CD14-positive monocyte (primary cell): ENCODE measurements at regions not wholly inside any gene's neighbourhood (a gene's known extent, or its start where the extent isn't known, plus 50 kb on each side); places are given as distances from the start of the nearest gene placed in this dataset.

Experiments used
- DNase-seq, 3 donors: peaks; one replicate each; pipeline ENCODE4 v3.0.0-alpha.2; 2011 to 2022
- H2AFZ ChIP-seq: 2 replicates; pipeline ENCODE4 v1.6.0; 2012; ENCODE audit warnings: mild to moderate bottlenecking, low read depth, low read length, inconsistent platforms; ENCODE audit not compliant: insufficient read depth, poor library complexity, severe bottlenecking
- H3K27ac ChIP-seq, 2 donors: 1 replicate in 1 of 2; 2 replicates in 1 of 2; pipeline ENCODE4 v1.5.1; 2012 to 2013; ENCODE audit warnings: low read length in 2 of 2, control low read depth in 1 of 2, inconsistent platforms in 1 of 2, low read depth in 1 of 2, mild to moderate bottlenecking in 1 of 2
- H3K27me3 ChIP-seq, 2 donors: one replicate each; pipeline versions ENCODE4 v1.6.0 to v1.6.1; 2011 to 2013; ENCODE audit warnings: low read length in 2 of 2; ENCODE audit not compliant: control insufficient read depth in 2 of 2, insufficient read depth in 2 of 2
- H3K36me3 ChIP-seq, 2 donors: replicated peaks in 1 of 2; 1 replicate in 1 of 2; 2 replicates in 1 of 2; pipeline versions ENCODE4 v1.5.1 to v1.6.1; 2012 to 2013; ENCODE audit warnings: low read length in 2 of 2, control low read depth in 1 of 2, inconsistent platforms in 1 of 2, mild to moderate bottlenecking in 1 of 2; ENCODE audit not compliant: insufficient read depth in 2 of 2, control insufficient read depth in 1 of 2
- H3K4me1 ChIP-seq, 2 donors: 1 replicate in 1 of 2; 2 replicates in 1 of 2; pipeline versions ENCODE4 v1.5.1 to v1.6.1; 2012 to 2013; ENCODE audit warnings: low read length in 2 of 2, control low read depth in 1 of 2, inconsistent platforms in 1 of 2, mild to moderate bottlenecking in 1 of 2, moderate library complexity in 1 of 2; ENCODE audit not compliant: insufficient read depth in 2 of 2, control insufficient read depth in 1 of 2
- H3K4me2 ChIP-seq: replicated peaks from 2 replicates; pipeline ENCODE3; 2012; ENCODE audit warnings: low read length, moderate library complexity, mild to moderate bottlenecking; ENCODE audit not compliant: poor library complexity, severe bottlenecking; ENCODE audit errors: extremely low read depth
- H3K4me3 ChIP-seq, 3 experiments: fragments of 200-600 bp in 1 of 3; sonication (generic) in 1 of 3; replicated peaks in 1 of 3; 1 replicate in 2 of 3; 2 replicates in 1 of 3; pipeline ENCODE4 v1.5.1; 2011 to 2013; ENCODE audit warnings: low read length in 3 of 3, mild to moderate bottlenecking in 3 of 3, control low read depth in 2 of 3, low read depth in 2 of 3, inconsistent platforms in 1 of 3, moderate library complexity in 1 of 3
- H3K79me2 ChIP-seq: 2 replicates; pipeline ENCODE4 v1.6.0; 2012; ENCODE audit warnings: mild to moderate bottlenecking, control low read depth, inconsistent platforms, low read length, moderate library complexity; ENCODE audit not compliant: insufficient read depth
- H3K9ac ChIP-seq: 2 replicates; pipeline ENCODE4 v1.6.0; 2017; ENCODE audit warnings: low read length, mild to moderate bottlenecking; ENCODE audit not compliant: insufficient read depth, poor library complexity, severe bottlenecking
- H3K9me3 ChIP-seq, 2 donors: replicated peaks in 1 of 2; 1 replicate in 1 of 2; 2 replicates in 1 of 2; pipeline versions ENCODE4 v1.5.1 to v1.6.1; 2012 to 2013; ENCODE audit warnings: low read length in 2 of 2, control low read depth in 1 of 2; ENCODE audit not compliant: control insufficient read depth in 1 of 2, insufficient read depth in 1 of 2
- H4K20me1 ChIP-seq: 2 replicates; pipeline ENCODE4 v1.6.0; 2012; ENCODE audit warnings: mild to moderate bottlenecking, low read length, control low read depth, moderate library complexity; ENCODE audit not compliant: insufficient read depth
- H3K27ac Mint-ChIP-seq, 7 donors: one replicate each; pipeline ENCODE4 v1.8.0; 2020; ENCODE audit warnings: mild to moderate bottlenecking in 7 of 7, mixed read lengths in 7 of 7, moderate library complexity in 6 of 7, inconsistent platforms in 2 of 7
- H3K27me3 Mint-ChIP-seq, 3 donors: one replicate each; pipeline ENCODE4 v1.8.0; 2021 to 2022; ENCODE audit warnings: low read depth in 3 of 3, mild to moderate bottlenecking in 3 of 3, mixed read lengths in 3 of 3, moderate library complexity in 3 of 3, inconsistent platforms in 1 of 3
- H3K36me3 Mint-ChIP-seq, 2 donors: one replicate each; pipeline ENCODE4 v1.8.0; 2020; ENCODE audit warnings: mixed read lengths in 2 of 2, inconsistent platforms in 1 of 2, mild to moderate bottlenecking in 1 of 2
- H3K4me1 Mint-ChIP-seq: one replicate; pipeline ENCODE4 v1.8.0; 2020; ENCODE audit warnings: mild to moderate bottlenecking, mixed read lengths
- H3K4me3 Mint-ChIP-seq, 2 donors: one replicate each; pipeline ENCODE4 v1.8.0; 2020; ENCODE audit warnings: mild to moderate bottlenecking in 2 of 2, mixed read lengths in 2 of 2, moderate library complexity in 1 of 2
- H3K9me3 Mint-ChIP-seq, 7 donors: one replicate each; pipeline ENCODE4 v1.8.0; 2020 to 2022; ENCODE audit warnings: mixed read lengths in 7 of 7, mild to moderate bottlenecking in 6 of 7, moderate library complexity in 6 of 7, inconsistent platforms in 2 of 7
- CTCF ChIP-seq: fragments of 200-600 bp; IDR thresholded peaks from one replicate; pipeline ENCODE4 v1.8.0; 2022; ENCODE audit warnings: antibody characterized with exemption, mild to moderate bottlenecking
- WGBS: methylation state at CpG from one replicate; pipeline ENCODE4 v1.1.5; 2013; ENCODE audit warnings: missing lambda C conversion rate; ENCODE audit not compliant: insufficient coverage; 5-methylcytosine and 5-hydroxymethylcytosine counted together
- intact Hi-C, 2 donors: fragments of 100-400 bp; cut with micrococcal nuclease; formaldehyde crosslinking; loops; one replicate each; pipeline versions ENCODE4 v1.15.0 to v1.15.1; 2023

- Histone ChIP-seq H4K20me1 (no peaks in the 10 kb centered on the region), H3K27me3 (no peaks in the 10 kb centered on the region), H3K9me3 (peaks cover 0 to 4% of the 10 kb centered on the region in 2 donors), H2AFZ (no peak overlapping the region), H3K79me2 (no peaks in the 10 kb centered on the region), H3K9ac (no peak overlapping the region), H3K36me3 (no peaks in the 10 kb centered on the region), H3K27ac (no peak overlapping the region), H3K4me3 (no peak overlapping the region), H3K4me1 (no peaks in the 10 kb centered on the region), H3K4me2 (no peak overlapping the region)
- no peak overlapping the region for H3K4me3 Mint-ChIP-seq
- H3K27ac Mint-ChIP-seq: no peak overlapping the region
- no peaks in the 10 kb centered on the region for H3K36me3 Mint-ChIP-seq
- H3K9me3 Mint-ChIP-seq: peaks cover 0 to 6% (median 2%) of the 10 kb centered on the region in 7 donors
- no peak for TF ChIP-seq CTCF
- DNase-seq: no peak
- no peaks in the 10 kb centered on the region for H3K4me1 Mint-ChIP-seq
- intact Hi-C loops: no loop called here
- H3K27me3 Mint-ChIP-seq: no peaks in the 10 kb centered on the region
These were observed 890.2 kb downstream of the FLRT2 start for GRCh38 chr14:86420131-86420530.

DNA sequence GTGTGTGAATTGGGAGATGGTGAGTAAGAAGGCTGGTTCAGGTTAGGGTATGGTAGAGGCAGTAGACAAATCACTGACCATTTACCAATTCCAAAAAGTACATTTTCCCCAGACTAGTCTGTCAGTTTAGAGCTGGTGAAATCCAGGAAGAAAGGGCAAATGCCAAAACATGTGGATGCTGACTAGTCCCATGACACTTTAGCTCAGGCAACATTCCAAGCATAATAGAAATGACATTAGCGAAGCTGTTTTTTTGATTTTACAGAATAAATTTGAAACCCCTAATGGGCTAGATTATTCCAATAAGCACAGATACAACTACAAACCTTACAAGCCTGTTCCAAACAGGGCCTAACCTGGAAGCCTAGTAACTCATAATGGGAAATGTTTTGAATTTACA is 884.2 kb downstream of the FLRT2 start:
- no peak overlapping the region for H3K27ac Mint-ChIP-seq
- no peak overlapping the region for H3K4me3 Mint-ChIP-seq
- Histone ChIP-seq H3K9ac (no peak overlapping the region), H3K4me1 (no peaks in the 10 kb centered on the region), H2AFZ (no peak overlapping the region), H3K4me2 (no peak overlapping the region), H3K27ac (no peak overlapping the region), H3K9me3 (peaks cover 0 to 4% of the 10 kb centered on the region in 2 donors), H3K27me3 (no peaks in the 10 kb centered on the region), H4K20me1 (no peaks in the 10 kb centered on the region), H3K79me2 (no peaks in the 10 kb centered on the region), H3K4me3 (no peak overlapping the region), H3K36me3 (no peaks in the 10 kb centered on the region)
- H3K4me1 Mint-ChIP-seq: no peaks in the 10 kb centered on the region
- H3K36me3 Mint-ChIP-seq: no peaks in the 10 kb centered on the region
- no peaks in the 10 kb centered on the region for H3K27me3 Mint-ChIP-seq
- WGBS: no CpG with 5 or more reads among the region's 1 CpG
- intact Hi-C loops: no loop called here
- TF ChIP-seq CTCF: no peak
- no peak for DNase-seq
- H3K9me3 Mint-ChIP-seq: peaks cover 0 to 10% (median 6%) of the 10 kb centered on the region in 7 donors
